NT2/D1 (cell line): ENCODE measurements at regions not wholly inside any gene's neighbourhood (a gene's known extent, or its start where the extent isn't known, plus 50 kb on each side); places are given as distances from the start of the nearest gene placed in this dataset.

Source experiments
- SUZ12 ChIP-seq: IDR thresholded peaks from 2 replicates; pipeline ENCODE4 v1.6.1; 2011; ENCODE audit not compliant: insufficient read length, insufficient read depth; ENCODE audit errors: extremely low read depth
- YY1 ChIP-seq: IDR thresholded peaks from 2 replicates; pipeline ENCODE4 v1.6.1; 2011; ENCODE audit not compliant: insufficient read length, insufficient read depth
- ZNF274 ChIP-seq: IDR thresholded peaks from 2 replicates; pipeline ENCODE4 v1.6.1; 2011; ENCODE audit warnings: mild to moderate bottlenecking, low read depth, low read length

- no peak for TF ChIP-seq ZNF274
- TF ChIP-seq YY1: no peak
- TF ChIP-seq SUZ12: no peak
Observed at GRCh38 chr3:102304550-102304949, 130.3 kb upstream of the ZPLD1 start.
